ENCODE measurements at regions not wholly inside any gene's neighbourhood (a gene's known extent, or its start where the extent isn't known, plus 50 kb on each side); places are given as distances from the start of the nearest gene placed in this dataset.

GRCh38 chr1:235920596-235921375 is 54.1 kb upstream of the LYST start:
- TF ChIP-seq YY1 (IDR thresholded peaks at IDR 0.05; ENCODE audit: insufficient read depth, insufficient read length), result no peak
- no peak for TF ChIP-seq ZNF274 (IDR thresholded peaks at IDR 0.05; ENCODE audit: low read depth, low read length)

Data from NT2/D1 (cell line).